Adrenal gland (tissue), 5 donors: ENCODE measurements at regions not wholly inside any gene's neighbourhood (a gene's known extent, or its start where the extent isn't known, plus 50 kb on each side); places are given as distances from the start of the nearest gene placed in this dataset.
"Not testable (repeated sequence)": the region's sequence is repeated elsewhere in the genome, so short reads cannot be mapped to it uniquely, and the experiment has no call there.

Experiments used
- POLR2A ChIP-seq, 2 donors: fragments of 450-650 bp; IDR thresholded peaks; one replicate each; pipeline ENCODE4 v1.6.1; 2017; ENCODE audit warnings: antibody characterized with exemption in 2 of 2, mild to moderate bottlenecking in 2 of 2, moderate library complexity in 1 of 2
- TF ChIP-seq, protein P1 (sequence below), 6 experiments: fragments of 450-650 bp in 4 of 6; fragments of 200-600 bp in 2 of 6; sonication (generic) in 1 of 6; IDR thresholded peaks; 1 replicate in 5 of 6; 2 replicates in 1 of 6; pipeline versions ENCODE4 v1.5.1 to v1.8.0; 2016 to 2021; ENCODE audit warnings: antibody characterized with exemption in 6 of 6, mild to moderate bottlenecking in 2 of 6, moderate library complexity in 1 of 6
- donor health status: DM: no; HTN: no; CAD: no.

DNA sequence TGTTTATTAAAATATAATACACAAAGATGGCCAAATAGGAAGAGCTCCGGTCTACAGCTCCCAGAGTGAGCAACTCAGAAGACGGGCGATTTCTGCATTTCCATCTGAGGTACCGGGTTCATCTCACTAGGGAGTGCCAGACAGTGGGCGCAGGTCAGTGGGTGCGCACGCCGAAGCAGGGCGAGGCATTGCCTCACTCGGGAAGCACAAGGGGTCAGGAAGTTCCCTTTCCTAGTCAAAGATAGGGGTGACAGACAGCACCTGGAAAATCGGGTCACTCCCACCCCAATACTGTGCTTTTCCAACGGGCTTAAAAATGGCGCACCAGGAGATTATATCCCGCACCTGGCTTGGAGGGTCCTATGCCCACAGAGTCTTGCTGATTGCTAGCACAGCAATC lies 234.9 kb upstream of the CDH11 start:
- TF ChIP-seq, protein P1, sequence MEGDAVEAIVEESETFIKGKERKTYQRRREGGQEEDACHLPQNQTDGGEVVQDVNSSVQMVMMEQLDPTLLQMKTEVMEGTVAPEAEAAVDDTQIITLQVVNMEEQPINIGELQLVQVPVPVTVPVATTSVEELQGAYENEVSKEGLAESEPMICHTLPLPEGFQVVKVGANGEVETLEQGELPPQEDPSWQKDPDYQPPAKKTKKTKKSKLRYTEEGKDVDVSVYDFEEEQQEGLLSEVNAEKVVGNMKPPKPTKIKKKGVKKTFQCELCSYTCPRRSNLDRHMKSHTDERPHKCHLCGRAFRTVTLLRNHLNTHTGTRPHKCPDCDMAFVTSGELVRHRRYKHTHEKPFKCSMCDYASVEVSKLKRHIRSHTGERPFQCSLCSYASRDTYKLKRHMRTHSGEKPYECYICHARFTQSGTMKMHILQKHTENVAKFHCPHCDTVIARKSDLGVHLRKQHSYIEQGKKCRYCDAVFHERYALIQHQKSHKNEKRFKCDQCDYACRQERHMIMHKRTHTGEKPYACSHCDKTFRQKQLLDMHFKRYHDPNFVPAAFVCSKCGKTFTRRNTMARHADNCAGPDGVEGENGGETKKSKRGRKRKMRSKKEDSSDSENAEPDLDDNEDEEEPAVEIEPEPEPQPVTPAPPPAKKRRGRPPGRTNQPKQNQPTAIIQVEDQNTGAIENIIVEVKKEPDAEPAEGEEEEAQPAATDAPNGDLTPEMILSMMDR (IDR thresholded peaks at IDR 0.05), result not testable (repeated sequence)
- not testable (repeated sequence) for TF ChIP-seq POLR2A (IDR thresholded peaks at IDR 0.05)
